Hematopoietic multipotent progenitor cell treated with erythropoietin and hydrocortisone succinate and interleukin-3 and kit ligand, for 4 days (in vitro differentiated cells): ENCODE measurements at regions not wholly inside any gene's neighbourhood (a gene's known extent, or its start where the extent isn't known, plus 50 kb on each side); places are given as distances from the start of the nearest gene placed in this dataset.

Experiments used
- DNase-seq: peaks from one replicate; pipeline ENCODE4 v3.0.0-alpha.2; 2015

- no peak for DNase-seq
Observed at GRCh38 chr2:120596990-120597594, 138.6 kb upstream of the GLI2 start.

GRCh38 chr2:120597595-120598193 lies 138.0 kb upstream of the GLI2 start:
- DNase-seq = no peak

- no peak for DNase-seq
Observed at GRCh38 chr2:120598416-120598815, 137.3 kb upstream of the GLI2 start.

- DNase-seq = no peak
Observed at GRCh38 chr2:120599072-120599471, 136.6 kb upstream of the GLI2 start.

- DNase-seq = no peak
Observed at GRCh38 chr2:120599656-120600055, 136.0 kb upstream of the GLI2 start.

GRCh38 chr2:120600335-120600734 lies 135.3 kb upstream of the GLI2 start:
- DNase-seq = no peak

GRCh38 chr2:120600786-120601185 lies 134.9 kb upstream of the GLI2 start:
- DNase-seq = no peak

- no peak for DNase-seq
Observed at GRCh38 chr2:120601566-120601965, 134.1 kb upstream of the GLI2 start.

GRCh38 chr2:120602251-120602650 lies 133.4 kb upstream of the GLI2 start:
- no peak for DNase-seq

- DNase-seq = no peak
Observed at GRCh38 chr2:120604767-120605166, 130.9 kb upstream of the GLI2 start.

- DNase-seq = peak; percentile 16
Observed at GRCh38 chr2:120605231-120605935, 130.3 kb upstream of the GLI2 start.

GRCh38 chr2:120606280-120606679 lies 129.4 kb upstream of the GLI2 start:
- no peak for DNase-seq

- peak; percentile 80 for DNase-seq
Observed at GRCh38 chr2:120606931-120607330, 128.7 kb upstream of the GLI2 start.

GRCh38 chr2:120607506-120607905 lies 128.2 kb upstream of the GLI2 start:
- no peak for DNase-seq

- no peak for DNase-seq
Observed at GRCh38 chr2:120607996-120608395, 127.7 kb upstream of the GLI2 start.

- no peak for DNase-seq
Observed at GRCh38 chr2:120609826-120610395, 125.8 kb upstream of the GLI2 start.

- no peak for DNase-seq
Observed at GRCh38 chr2:120611016-120611415, 124.7 kb upstream of the GLI2 start.

GRCh38 chr2:120611961-120612360 lies 123.7 kb upstream of the GLI2 start:
- DNase-seq = no peak

GRCh38 chr2:120612471-120612870 lies 123.2 kb upstream of the GLI2 start:
- DNase-seq = no peak

GRCh38 chr2:120612931-120613330 lies 122.7 kb upstream of the GLI2 start:
- no peak for DNase-seq

- DNase-seq = no peak
Observed at GRCh38 chr2:120613742-120614571, 121.7 kb upstream of the GLI2 start.

- DNase-seq = no peak
Observed at GRCh38 chr2:120614901-120615300, 120.8 kb upstream of the GLI2 start.

GRCh38 chr2:120616261-120616660 lies 119.4 kb upstream of the GLI2 start:
- no peak for DNase-seq
